Stimulated activated CD8-positive, alpha-beta memory T cell treated with anti-CD3 and anti-CD28 coated beads, Interleukin-4, amount 100 ng/mL, for 4 hours (primary cell): ENCODE measurements at regions not wholly inside any gene's neighbourhood (a gene's known extent, or its start where the extent isn't known, plus 50 kb on each side); places are given as distances from the start of the nearest gene placed in this dataset.

Source experiments
- DNase-seq, 2 donors: peaks; one replicate each; pipeline ENCODE4 v3.0.0-alpha.2; 2020; ENCODE audit warnings: low read depth in 2 of 2, low spot score in 1 of 2

DNA sequence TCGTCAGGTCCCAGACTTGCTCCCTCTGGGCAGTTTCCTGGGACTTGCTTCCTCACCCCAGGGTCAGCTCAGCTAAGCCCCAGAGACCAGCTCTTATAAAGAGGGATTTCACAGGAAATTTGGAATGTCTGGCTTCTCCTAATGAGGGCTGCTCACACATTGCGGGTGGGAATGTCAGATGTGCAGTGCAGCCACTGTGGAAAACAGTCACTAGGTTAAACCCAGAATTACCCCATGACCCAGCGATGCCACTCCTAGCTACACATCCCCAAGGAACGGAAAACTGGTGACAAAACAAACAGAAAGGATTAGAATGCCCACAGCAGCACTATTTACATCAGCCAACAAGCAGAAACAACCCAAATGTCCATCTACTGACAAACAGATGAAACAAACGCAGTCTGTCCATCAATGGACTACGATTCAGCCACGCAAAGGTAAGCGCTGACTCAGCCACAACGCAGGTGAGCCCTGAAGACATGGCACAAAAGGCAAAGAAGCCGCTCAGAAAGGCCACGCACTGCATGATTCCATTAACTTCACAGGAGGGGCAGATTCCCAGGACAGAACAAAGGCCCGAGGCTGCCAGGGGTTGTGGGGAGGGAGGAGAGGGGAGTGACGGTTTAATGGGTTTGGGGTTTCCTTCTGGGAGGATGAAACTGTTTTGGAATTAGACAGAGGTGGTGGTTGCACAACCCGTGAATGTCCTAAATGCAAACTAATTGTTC, 63.0 kb downstream of the NCOR2 start:
- DNase-seq = no peak

DNA sequence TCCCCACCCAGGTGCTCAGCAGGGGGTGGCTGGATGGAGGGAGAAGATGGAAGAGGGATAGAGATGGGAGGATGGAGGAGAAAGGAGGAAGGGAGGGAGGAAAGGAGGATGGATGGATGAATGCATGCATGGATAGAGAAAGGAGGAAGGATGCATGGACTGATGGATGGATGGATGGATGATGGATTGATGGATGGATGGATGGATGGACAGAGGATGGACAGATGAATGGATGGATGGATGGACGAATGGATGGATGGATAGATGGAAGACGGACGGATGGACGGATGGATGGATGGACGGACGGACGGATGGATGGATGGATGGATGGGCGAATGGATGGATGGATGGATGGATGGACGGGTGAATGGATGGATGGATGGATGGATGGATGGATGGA, 64.1 kb downstream of the NCOR2 start:
- DNase-seq = no peak

DNA sequence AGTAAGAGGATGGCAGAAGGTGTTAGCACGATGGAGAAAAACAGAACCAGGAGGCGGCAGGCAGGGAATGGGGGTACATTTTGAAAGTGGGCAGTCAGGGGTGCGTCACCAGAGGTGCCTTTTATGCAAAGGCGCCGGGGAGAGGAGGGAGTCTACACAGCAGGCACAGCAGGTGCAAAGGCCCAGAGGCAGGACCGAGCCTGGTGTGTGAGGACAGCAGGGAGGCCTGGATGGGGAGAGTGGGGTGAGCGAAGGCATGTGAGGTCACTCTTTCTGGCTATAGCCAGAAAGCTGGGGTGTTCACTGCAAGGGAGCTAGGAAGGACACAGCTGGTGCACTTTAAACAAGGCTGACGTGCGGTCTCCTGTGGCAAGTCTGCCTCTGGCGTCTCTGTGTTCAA, 65.0 kb downstream of the NCOR2 start:
- DNase-seq = no peak

- DNase-seq = no peak
These were observed 65.6 kb downstream of the NCOR2 start for GRCh38 chr12:124501827-124502226.

DNA sequence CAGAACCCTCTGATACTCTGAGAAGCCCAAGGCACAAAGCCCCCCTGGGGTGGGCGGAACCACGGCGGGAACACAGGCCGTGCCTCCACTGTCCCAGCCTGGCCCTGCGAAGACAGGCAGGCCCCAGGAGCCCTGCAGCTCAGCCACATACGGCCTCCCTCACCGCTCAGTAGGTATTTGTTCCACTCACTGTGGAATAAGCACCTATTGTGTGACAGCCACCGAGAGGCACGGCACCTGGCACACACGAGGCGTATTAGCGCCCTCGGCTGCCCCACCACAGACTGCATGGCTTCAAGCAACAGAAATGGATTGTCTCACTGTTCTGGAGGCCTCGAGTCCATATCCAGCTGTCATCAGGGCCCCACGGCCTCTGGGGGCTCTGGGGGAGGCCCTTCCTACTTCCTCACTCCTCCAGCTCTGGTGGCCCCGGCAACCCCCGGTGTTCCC, 66.3 kb downstream of the NCOR2 start:
- DNase-seq = no peak

GRCh38 chr12:124499898-124500244, 67.5 kb downstream of the NCOR2 start:
- DNase-seq = no peak

DNA sequence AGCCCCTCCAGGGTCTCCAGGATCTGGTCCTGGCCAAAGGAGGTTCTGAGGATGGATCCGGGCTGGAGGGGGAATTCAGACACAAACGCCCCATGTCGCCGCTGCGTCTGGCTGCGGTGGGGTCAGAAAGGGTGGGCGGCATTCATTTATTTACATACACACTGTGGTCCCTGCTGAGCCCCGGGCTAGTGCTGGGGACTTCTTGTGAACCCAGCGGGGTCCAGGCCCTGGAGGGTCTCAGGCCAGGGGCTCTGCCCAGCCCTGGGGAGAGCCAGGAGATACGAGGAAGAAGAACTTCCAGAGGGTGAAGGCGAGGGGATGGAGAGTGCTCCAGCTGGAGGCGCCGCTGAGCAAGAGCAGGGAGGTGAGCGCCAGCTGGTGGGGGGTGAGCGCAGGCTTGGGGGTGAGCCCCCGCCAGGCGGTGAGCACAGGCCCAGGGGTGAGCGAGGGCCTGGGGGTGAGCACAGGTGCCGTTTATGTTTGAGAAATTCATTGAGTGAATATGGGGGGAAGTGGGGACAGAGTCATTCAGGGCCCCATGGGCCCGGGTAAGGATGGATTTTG, 68.1 kb downstream of the NCOR2 start:
- no peak for DNase-seq

- DNase-seq = no peak
These were observed 68.9 kb downstream of the NCOR2 start for GRCh38 chr12:124498275-124499189.

DNA sequence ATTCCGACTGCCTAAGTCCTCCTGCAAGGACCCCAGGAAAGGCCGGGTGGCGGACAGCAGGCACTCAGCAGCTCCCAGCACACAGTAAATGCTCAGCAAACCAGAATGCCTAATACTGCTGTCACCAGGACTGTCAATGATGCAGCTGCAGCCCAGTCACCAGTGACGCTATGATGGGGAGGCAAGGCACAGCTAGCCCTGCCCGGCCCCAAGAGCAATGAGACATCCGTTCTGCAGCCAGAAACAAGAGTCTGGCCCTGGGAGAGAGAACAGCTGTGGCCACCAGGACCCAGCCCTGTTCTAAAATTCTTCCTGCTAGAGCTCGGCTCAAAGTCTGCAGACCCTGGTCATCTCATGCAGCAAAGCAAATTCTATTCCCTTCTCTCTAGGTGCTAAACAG, 69.8 kb downstream of the NCOR2 start:
- DNase-seq = no peak

DNA sequence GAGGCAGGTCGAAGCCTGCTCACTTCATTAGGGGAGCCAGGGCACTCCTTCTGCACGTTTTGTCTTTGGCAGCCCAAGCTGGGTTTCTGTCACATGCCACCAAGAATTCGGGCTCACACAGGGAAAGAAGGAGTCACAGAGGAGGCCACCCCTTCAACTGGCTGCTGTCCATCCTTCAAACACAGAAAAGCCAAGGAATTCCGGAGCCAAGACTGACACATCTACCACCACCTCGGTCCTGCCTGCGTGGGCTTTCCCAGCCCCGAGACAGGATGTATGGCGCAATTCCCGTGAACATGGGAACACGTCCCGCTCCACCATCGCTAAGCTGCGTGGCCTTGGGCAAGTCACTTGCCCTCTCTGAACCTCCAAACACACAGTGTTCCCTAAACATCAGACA, 70.4 kb downstream of the NCOR2 start:
- no peak for DNase-seq

DNA sequence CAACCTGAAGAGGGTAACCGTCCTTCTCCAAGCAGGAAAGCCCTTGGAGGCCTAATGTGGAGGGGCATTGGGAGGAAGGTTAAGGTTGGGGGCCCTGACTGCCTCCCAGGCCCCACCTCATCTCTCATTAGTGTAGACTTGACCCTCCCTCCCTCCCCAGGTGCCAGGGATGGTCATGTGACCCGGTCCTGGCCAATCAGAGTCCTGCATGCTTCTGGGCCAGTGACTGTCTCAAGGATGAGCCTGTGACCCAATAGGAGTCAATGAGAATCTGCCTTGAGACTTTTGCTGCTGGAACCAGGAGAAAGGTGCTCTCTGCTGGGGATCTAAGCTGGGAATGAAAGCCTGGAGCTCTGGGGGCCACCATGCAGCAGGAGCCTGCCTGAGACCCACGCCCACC, 70.8 kb downstream of the NCOR2 start:
- DNase-seq = no peak

DNA sequence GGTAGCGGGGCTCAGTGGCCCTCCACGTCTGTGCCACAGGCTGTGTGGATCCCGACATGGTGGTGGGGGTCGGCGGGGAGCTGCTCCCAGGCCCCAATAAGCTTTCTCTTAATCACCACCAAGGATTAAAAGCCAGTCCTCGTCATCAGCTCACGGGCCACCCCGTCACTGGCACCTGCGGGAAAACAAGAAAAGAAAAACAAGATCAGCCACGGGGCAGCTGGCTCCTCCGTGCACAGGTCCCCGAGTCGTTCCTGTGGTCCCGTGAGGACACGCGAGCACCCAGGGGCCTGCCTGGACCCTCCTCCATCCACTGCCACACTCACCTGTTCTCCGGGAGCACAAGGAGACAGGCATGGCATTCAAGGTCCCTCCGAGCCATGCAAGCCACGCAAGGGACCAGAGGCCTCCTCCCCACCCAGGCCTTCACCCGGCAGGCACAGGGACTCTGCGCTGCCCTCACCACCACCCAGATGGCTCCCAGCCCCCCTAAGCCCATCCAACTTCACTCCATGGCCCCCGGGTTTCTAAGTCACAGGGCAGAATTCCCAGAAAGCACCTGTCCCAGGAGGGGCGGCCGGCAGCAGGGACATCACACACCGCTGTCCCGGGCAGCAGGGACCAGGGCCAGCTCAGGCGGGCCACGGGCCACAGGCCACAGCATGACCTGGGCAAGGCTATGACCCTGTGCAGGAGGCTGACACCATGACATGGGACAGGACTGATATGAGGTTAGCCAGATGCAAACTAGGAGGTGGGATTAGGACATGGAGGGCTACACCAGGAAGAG, 72.0 kb downstream of the NCOR2 start:
- DNase-seq = no peak

- no peak for DNase-seq
These were observed 72.7 kb downstream of the NCOR2 start for GRCh38 chr12:124494751-124495129.

DNA sequence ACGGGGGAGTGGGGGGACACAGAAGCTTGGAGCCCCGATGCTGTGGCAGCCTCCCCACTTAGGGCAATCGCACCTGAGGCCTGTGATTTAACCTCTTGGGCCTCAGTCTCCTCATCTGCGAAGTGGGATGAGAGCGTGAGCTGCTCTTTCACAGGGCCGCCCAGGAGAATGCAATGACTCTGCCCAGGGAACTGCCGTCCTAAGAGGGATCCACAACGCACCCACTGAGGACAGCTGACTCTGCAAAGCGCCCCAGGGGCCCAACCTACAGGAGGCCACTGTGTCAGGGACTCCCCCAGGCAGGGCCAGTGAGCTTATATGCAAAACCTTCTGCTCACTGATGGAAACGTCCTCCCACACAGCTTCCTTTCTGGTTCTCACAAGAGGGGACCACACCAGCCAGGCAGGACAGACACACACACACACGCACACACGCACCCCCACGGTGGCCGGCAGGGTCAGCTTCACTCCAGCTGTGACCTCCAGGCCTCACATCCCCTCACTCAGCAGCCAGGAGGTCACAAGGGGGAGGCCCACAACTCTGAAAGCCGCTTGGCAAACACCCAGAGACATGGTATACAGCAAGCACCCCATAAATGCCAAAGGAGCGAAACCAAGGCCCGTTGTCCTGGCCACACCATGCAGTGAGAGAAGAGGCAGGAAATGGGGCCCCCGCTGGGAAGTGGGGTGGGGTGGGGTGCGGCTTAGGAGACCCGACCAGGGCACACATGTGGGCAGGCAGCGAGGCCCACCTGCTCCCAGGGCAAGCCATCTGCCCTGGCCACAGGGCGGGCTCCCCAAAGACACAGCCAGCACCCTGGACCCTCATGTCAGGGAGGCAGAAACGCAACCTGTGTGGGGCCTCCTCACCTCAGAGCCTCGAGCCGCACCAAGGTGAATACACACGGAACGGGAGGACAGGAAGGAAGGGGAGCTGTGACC, 73.3 kb downstream of the NCOR2 start:
- peak in 1 of 2 donors; percentile 20 for DNase-seq

DNA sequence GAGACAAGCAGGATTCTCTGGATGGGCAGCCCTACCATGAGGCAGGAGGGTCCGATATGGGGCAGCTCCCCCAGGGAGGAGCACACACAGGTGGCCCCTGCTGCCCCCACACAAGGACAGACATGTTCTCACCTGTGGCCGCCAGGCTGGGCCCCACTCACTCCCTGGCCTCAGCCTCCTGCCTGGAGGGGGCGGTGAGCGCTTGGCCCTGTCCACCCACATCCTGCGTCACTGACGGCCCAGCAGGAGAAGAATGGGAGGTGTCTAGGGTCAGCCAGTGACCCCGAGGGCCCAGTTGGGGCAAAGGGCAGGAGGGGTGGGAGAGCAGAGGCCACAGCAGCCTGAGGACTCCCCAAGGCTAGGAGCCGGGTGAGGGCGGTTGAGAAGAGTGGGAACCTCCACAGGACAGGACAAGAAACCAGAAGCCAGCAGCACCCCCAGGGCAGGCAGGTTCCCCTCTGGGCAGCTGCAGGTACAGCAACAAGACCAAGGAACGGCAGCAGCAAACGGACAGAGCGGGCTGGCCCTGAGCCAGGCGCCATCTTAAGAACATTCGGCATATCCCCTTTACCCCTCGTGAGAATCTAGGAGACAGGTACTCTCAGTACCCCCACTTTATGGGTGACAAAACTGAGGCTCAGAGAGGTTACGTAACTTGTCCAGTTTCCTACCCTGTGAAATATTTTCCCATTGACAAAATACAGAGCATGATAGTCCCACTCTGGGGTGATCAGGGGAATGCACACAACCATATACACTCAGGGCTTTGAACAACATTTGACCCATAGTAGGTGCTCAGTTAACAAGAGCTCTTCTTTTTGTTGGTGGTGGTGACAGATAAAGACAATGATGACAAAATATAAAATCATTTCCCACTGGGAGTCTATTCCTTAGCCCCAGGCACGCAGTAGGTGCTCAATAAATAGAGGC, 74.3 kb downstream of the NCOR2 start:
- DNase-seq = no peak

- DNase-seq = no peak
These were observed 75.5 kb downstream of the NCOR2 start for GRCh38 chr12:124491856-124492420.

- DNase-seq = no peak
These were observed 76.1 kb downstream of the NCOR2 start for GRCh38 chr12:124491310-124491709.

DNA sequence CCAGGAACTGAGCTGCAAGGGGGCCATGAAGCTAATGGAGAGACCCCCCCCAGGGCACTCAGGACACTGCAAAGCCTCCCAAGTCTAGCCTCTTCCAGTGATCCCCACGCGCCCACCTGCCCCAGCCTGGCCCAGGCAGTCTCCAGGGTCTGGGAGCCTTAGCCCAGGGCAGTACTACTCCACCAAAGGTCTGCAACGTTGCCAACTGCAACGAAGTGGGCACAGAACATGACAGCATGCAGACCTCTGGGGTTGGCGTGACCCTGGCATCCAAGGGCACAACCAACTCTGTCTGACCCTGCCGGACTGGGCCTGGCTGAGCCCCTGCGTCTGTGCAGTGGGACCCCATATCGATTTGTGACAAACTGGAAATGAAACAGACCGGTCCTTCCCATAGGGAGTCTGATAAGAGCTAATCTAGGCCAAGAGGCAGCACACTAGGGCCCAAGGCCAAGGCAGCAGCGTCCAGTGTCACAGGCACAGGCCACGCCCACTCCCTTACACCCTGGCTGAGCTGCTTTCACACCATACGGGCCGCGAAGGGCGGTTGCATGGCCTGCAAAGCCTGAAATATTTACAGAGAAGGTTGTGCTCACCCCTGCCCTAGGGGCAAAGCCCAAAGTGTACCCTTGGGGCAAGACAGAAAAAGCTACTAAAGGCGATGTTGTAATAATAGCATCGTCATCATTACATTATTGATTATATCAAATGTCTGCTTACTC, 76.7 kb downstream of the NCOR2 start:
- DNase-seq = no peak
